ENCODE measurements at regions not wholly inside any gene's neighbourhood (a gene's known extent, or its start where the extent isn't known, plus 50 kb on each side); places are given as distances from the start of the nearest gene placed in this dataset.

- TF ChIP-seq CTCF (conservative IDR thresholded peaks at IDR 0.05; ENCODE audit: low read depth, low read length) (no peak), EZH2 (IDR thresholded peaks at IDR 0.05; ENCODE audit: low read length, unreplicated experiment) (no peak)
Observed at GRCh38 chr16:55149622-55150021, 174.4 kb upstream of the IRX6 start.
